SJSA1 (cell line): ENCODE measurements at regions not wholly inside any gene's neighbourhood (a gene's known extent, or its start where the extent isn't known, plus 50 kb on each side); places are given as distances from the start of the nearest gene placed in this dataset.
A peak's percentile ranks its signal among the peaks of the same experiment; 100 is the strongest.
"Not testable (repeated sequence)": the region's sequence is repeated elsewhere in the genome, so short reads cannot be mapped to it uniquely, and the experiment has no call there.

ENCODE experiments used
- DNase-seq, 2 experiments: peaks; one replicate each; pipeline ENCODE4 v3.0.0-alpha.2; 2015 to 2020; ENCODE audit warnings: low spot score in 2 of 2, low read depth in 1 of 2
- H3K27ac ChIP-seq: fragments of 250-450 bp; sonication (Bioruptor Pico); 2 replicates; pipeline ENCODE4 v1.5.1; 2020; ENCODE audit warnings: mild to moderate bottlenecking, moderate library complexity
- H3K27me3 ChIP-seq: fragments of 250-450 bp; sonication (Bioruptor Pico); replicated peaks from 2 replicates; pipeline ENCODE4 v1.5.1; 2020; ENCODE audit warnings: mild to moderate bottlenecking, moderate library complexity
- H3K36me3 ChIP-seq: fragments of 250-450 bp; sonication (Bioruptor Pico); 2 replicates; pipeline ENCODE4 v1.5.1; 2020; ENCODE audit warnings: mild to moderate bottlenecking
- H3K4me1 ChIP-seq: fragments of 250-450 bp; sonication (Bioruptor Pico); replicated peaks from 2 replicates; pipeline ENCODE4 v1.6.1; 2021; ENCODE audit warnings: mild to moderate bottlenecking
- H3K4me3 ChIP-seq: fragments of 250-450 bp; sonication (Bioruptor Pico); 2 replicates; pipeline ENCODE4 v1.5.1; 2020; ENCODE audit warnings: mild to moderate bottlenecking
- H3K9me3 ChIP-seq: fragments of 250-450 bp; sonication (Bioruptor Pico); replicated peaks from 2 replicates; pipeline ENCODE4 v1.5.1; 2020; ENCODE audit warnings: mild to moderate bottlenecking

DNA sequence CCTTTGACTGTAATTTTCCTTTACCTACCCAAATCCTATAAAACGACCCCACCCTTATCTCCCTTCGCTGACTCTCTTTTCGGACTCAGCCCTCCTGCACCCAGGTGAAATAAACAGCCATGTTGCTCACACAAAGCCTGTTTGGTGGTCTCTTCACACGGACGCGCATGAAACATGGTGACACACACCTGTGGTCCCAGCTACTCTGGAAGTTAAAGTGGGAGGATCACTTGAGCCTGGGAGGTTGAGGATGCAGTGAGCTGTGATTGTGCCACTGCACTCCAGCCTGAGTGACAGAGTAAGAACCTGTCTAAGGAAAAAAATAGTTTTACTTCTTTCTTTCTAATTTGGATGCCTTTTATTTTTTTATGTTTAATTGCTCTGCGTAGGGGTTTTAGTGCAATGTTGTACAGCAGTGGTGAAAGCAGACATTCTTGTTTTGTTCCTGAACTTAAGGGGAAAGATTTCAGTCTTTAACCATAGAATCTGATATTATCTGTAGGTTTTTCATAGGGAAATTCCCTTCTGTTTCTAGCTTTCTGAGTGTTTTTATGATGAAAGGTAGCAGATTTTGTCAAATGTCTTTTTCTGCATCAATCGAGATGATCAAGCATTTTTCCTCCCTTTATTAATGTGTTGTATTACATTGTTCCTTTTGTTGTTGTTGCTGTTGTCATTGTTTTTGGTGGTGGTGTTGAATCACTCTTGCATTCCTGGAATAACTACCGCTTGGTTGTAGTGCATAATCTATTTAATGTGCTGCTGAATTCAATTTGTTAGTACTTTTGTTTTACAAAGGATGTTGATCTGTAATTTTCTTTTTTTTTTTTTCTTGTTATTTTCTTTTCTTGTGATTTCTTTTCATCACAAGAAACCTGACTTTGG is 497.4 kb downstream of the DISC1 start:
- peak in 1 of 2 experiments; percentile 76 for DNase-seq
- Histone ChIP-seq H3K4me3 (no peak overlapping the region), H3K27me3 (no peaks in the 10 kb centered on the region), H3K9me3 (no peaks in the 10 kb centered on the region), H3K36me3 (no peaks in the 10 kb centered on the region), H3K4me1 (peaks cover 45% of the 10 kb centered on the region), H3K27ac (peak overlapping the region; percentile 82)

DNA sequence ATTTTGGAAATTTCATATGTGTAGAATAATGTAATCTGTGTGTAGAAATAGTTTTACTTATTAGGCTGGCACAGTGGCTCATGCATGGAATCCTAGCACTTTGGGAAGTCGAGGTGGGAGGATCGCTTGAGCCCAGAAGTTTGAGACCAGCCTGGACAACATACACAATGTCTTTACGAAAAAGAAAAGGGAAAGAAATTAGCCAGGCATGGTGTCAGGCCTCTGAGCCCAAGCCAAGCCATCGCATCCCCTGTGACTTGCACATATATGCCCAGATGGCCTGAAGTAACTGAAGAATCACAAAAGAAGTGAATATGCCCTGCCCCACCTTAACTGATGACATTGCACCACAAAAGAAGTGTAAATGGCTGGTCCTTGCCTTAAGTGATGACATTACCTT is 491.3 kb downstream of the DISC1 start:
- H3K9me3 ChIP-seq, H3K27ac ChIP-seq, H3K4me3 ChIP-seq, H3K36me3 ChIP-seq, DNase-seq, H3K4me1 ChIP-seq, H3K27me3 ChIP-seq: not testable (repeated sequence)

DNA sequence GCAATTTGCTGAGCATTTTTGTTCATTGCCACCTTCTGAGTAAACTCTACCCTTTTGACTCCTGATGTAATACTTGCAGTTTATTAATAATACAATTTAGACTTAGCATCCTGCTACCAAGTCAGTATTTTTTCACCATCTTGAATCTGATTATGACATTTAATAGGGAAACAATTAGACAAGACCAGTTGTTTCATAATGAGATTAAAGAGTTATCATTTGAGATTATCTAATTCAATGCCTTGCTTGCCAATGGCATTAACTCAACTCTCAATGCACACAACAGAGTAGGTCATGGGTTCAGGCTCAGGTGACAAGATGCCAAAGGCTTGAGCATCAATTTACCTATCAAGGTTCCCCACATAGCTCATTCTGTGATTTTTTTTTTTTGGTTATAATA is 488.4 kb downstream of the DISC1 start:
- H3K36me3 ChIP-seq: no peaks in the 10 kb centered on the region
- DNase-seq: no peak
- H3K4me3 ChIP-seq: no peak overlapping the region
- H3K9me3 ChIP-seq: no peaks in the 10 kb centered on the region
- no peak overlapping the region for H3K27ac ChIP-seq
- H3K27me3 ChIP-seq: no peaks in the 10 kb centered on the region
- H3K4me1 ChIP-seq: peaks cover 11% of the 10 kb centered on the region

DNA sequence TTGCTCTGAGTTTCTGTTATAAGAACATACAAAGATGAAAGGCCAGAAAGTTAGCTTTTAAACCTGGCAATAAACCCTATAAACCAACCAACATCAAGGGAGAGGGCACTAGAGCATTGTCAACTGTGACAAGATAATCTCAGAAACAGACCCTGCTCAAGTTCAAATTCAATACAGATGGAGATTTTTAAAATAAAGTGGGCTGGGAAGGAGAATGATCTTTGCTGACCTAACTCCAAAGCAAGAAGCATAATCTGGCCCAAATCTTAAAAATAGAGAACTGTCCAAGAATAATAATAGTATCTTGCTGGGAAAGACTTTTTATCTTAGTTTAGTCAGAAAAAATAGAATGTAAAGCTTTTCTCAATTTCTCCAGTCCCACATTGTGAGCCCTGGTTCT is 485.5 kb downstream of the DISC1 start:
- Histone ChIP-seq H3K4me1 (peaks cover 19% of the 10 kb centered on the region), H3K36me3 (no peaks in the 10 kb centered on the region), H3K4me3 (no peak overlapping the region), H3K27me3 (no peaks in the 10 kb centered on the region), H3K27ac (no peak overlapping the region), H3K9me3 (no peaks in the 10 kb centered on the region)
- DNase-seq: no peak

DNA sequence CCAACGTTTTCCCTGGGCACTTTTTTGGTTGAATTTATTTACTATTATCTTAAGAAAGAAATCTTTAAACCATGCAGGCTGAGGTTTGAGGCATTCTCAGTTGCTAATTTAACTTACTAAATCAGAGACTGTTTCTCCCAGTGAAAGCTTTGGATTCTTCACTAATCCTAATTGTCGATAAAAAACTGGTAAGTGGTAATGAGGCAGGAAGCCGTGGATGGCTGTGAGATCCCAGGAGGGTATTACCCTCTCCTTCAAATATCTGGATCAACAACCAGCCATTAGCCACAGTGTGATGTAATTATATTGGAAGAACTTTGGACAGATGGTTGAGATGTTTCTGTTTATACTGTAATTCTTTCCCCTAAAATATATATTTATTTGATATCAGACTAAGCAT is 485.0 kb downstream of the DISC1 start:
- Histone ChIP-seq H3K4me3 (no peak overlapping the region), H3K4me1 (peaks cover 19% of the 10 kb centered on the region), H3K27me3 (no peaks in the 10 kb centered on the region), H3K27ac (no peak overlapping the region), H3K9me3 (no peaks in the 10 kb centered on the region), H3K36me3 (no peaks in the 10 kb centered on the region)
- no peak for DNase-seq

DNA sequence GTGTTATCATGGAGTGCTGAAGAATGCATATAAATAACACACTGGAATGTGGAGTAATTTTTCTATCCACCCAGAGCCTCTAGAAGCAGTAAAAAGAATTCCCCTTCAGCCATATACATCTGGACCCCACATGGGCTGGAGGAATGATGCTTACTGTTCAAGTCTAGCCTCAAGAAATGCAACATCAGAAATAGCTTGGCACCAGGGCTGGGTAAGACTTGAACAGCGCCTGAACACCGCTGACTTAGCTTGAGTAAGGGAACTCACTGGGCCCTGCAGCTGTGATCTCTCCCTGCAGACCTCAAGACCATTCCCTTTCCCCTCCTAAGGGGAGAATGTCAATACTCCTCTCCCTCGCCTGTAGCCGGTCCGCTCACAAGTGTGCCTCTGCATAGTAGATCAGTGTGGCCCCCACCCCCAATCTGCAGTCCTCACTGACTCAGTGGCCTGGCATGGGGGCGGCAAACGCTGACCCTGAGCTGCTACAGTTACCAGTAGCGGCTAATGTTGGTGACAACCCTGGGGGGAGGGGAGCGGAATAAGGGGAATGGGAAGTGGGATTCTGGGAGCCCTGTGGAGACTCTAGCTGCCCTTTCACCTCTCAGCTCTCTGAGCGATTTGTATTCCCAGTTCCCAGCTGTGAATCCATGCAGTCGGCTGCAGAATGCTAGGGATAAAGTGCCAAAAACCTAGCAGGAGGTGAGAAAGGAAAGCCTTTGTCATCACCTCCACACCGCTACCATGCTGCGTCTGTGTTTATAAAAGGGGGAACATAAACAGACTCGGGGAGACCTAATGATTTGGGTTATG is 483.9 kb downstream of the DISC1 start:
- no peak overlapping the region for H3K4me3 ChIP-seq
- H3K27me3 ChIP-seq: no peaks in the 10 kb centered on the region
- no peaks in the 10 kb centered on the region for H3K36me3 ChIP-seq
- DNase-seq: peak; percentile 61 to 79
- H3K9me3 ChIP-seq: no peaks in the 10 kb centered on the region
- H3K27ac ChIP-seq: peak overlapping the region; percentile 70
- H3K4me1 ChIP-seq: peaks cover 19% of the 10 kb centered on the region

DNA sequence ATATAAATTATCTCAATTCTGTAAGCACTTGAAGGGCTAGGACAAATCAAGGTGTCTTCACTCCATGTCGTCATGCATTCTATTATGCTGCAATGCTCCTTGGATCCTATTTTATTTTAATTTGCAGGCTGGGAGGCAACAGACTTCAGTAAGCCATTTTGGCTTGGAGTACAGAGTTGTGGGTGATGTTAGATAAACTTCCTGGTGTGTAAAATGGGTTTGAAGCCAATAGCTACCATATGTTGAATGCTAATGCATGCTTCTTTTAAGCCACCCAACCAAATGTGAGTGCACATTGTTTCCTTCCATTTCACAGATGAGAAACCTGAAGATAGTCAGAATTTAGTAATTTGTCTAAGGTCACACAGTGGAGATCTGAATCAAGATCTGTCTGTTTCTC is 482.8 kb downstream of the DISC1 start:
- H3K9me3 ChIP-seq: no peaks in the 10 kb centered on the region
- no peak for DNase-seq

DNA sequence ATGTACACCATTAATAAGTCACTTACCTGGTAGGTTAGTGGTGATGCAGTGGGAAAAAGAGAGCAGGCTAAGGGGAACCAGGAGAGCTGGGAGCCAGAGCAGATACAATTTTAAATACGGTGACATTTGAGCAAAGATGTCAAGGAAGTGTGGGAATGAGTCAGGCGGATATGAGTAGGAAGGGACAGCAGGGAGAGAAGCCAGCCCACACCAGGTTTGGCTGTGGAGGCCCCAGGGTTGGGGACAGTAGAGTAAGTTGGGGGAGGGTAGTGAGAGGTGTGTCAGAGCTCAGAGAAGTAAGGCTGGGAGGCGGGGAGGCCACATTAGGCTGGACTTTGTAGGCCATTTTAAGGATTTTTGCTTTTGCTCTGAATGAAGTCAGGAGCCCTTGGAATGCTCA is 482.0 kb downstream of the DISC1 start:
- Histone ChIP-seq H3K27me3 (no peaks in the 10 kb centered on the region), H3K4me3 (no peak overlapping the region), H3K9me3 (no peaks in the 10 kb centered on the region), H3K4me1 (peaks cover 19% of the 10 kb centered on the region), H3K27ac (no peak overlapping the region), H3K36me3 (no peaks in the 10 kb centered on the region)
- no peak for DNase-seq

More for the DNA sequence above, 482.8 kb downstream of the DISC1 start:
- peak overlapping the region; percentile 70 for H3K27ac ChIP-seq
- H3K36me3 ChIP-seq: no peaks in the 10 kb centered on the region
- H3K4me1 ChIP-seq: peaks cover 19% of the 10 kb centered on the region
- H3K27me3 ChIP-seq: no peaks in the 10 kb centered on the region
- no peak overlapping the region for H3K4me3 ChIP-seq

DNA sequence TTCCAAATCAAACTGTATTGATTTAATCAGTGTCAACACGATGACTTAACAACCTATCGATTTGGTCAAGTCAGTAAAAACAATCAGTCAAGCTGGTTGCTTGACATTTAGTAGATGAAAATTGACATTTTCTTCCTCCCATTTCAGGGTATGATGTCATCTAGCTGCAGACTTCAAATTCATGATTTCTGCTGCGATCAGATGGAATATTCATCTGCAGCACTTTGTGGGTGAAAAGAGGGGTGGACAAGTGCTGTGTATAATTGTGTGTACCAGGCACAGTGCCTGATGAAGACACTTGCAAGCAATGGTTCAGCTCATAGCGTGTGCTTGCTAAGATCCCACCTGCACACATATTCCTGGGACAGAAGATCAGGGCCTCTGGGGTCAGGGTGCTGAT is 479.8 kb downstream of the DISC1 start:
- Histone ChIP-seq H3K36me3 (no peaks in the 10 kb centered on the region), H3K9me3 (no peaks in the 10 kb centered on the region), H3K27ac (no peak overlapping the region), H3K4me3 (no peak overlapping the region), H3K4me1 (peaks cover 19% of the 10 kb centered on the region), H3K27me3 (no peaks in the 10 kb centered on the region)
- DNase-seq: no peak

DNA sequence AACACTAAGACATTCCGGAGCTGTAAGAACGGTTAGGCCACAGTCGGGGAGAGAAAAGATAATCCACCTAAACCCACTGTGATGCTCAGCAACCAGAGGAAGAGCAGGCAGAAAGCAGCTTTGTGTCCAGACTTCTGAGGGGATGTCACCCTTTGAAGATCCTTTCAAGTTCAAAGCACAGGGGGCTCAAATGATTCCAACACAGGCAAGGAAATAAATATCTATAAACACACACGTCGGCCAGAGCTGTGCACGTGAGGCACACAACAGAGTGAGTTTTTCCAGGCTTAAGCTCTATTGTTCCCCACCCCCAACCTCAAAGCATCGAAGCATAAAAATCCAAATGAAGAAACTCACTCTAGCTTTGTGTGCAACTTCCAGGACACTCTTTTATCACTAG is 479.0 kb downstream of the DISC1 start:
- no peaks in the 10 kb centered on the region for H3K27me3 ChIP-seq
- no peak for DNase-seq
- no peak overlapping the region for H3K4me3 ChIP-seq
- H3K9me3 ChIP-seq: no peaks in the 10 kb centered on the region
- H3K36me3 ChIP-seq: no peaks in the 10 kb centered on the region
- H3K27ac ChIP-seq: no peak overlapping the region
- H3K4me1 ChIP-seq: peaks cover 14% of the 10 kb centered on the region

DNA sequence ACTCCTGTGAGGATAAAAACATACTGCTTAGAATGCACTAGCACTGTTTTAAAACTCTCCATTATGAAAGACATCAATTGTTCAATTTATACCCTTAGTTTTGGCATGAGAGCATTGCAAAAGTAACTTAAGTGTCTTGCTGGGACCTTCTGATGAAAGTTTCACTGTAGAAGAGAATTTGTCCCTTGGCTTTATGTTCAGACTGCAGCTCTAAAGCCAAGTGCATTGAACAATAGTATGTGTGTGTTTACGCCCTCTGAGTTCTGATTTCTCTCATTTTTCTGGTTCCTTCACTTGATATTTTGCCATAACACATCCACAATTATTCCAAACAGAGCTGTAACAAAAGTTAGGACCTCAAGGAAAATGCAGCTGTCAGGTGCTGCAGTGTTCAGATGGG is 474.6 kb downstream of the DISC1 start:
- Histone ChIP-seq H3K4me1 (no peaks in the 10 kb centered on the region), H3K9me3 (no peaks in the 10 kb centered on the region), H3K4me3 (no peak overlapping the region), H3K36me3 (no peaks in the 10 kb centered on the region), H3K27me3 (no peaks in the 10 kb centered on the region), H3K27ac (no peak overlapping the region)
- no peak for DNase-seq

DNA sequence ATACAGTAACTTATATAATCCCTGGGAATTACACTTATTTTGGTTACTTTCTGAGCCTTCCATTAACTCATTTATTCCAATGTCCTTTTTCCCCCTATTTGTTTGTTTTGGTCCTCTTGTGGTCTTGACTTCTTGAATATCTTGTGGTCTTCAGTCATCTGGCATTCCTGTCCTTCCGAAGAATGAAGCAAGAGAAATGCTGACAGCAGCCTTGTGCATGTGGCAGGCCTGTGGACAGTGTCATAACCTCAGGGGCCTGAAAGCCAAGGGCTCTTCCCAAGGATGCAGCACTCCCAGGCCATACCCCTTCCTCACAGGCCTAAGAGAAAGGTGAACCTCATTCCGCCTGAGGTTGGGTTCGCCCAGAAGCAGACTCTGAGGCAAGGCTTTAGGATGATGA is 470.2 kb downstream of the DISC1 start:
- Histone ChIP-seq H3K36me3 (no peaks in the 10 kb centered on the region), H3K27ac (no peak overlapping the region)

More for the DNA sequence above, 470.2 kb downstream of the DISC1 start:
- no peak for DNase-seq
- Histone ChIP-seq H3K4me3 (no peak overlapping the region), H3K27me3 (no peaks in the 10 kb centered on the region), H3K4me1 (no peaks in the 10 kb centered on the region), H3K9me3 (no peaks in the 10 kb centered on the region)
